Ovary (tissue), 3 donors: ENCODE measurements at regions not wholly inside any gene's neighbourhood (a gene's known extent, or its start where the extent isn't known, plus 50 kb on each side); places are given as distances from the start of the nearest gene placed in this dataset.

ENCODE experiments used
- CTCF ChIP-seq, 3 donors: fragments of 450-650 bp in 2 of 3; fragments of 200-600 bp in 1 of 3; IDR thresholded peaks; one replicate each; pipeline versions ENCODE4 v1.5.1 to v1.8.0; 2016 to 2022; ENCODE audit warnings: antibody characterized with exemption in 3 of 3, mild to moderate bottlenecking in 1 of 3
- POLR2A ChIP-seq: fragments of 450-650 bp; IDR thresholded peaks from one replicate; pipeline ENCODE4 v1.6.1; 2017; ENCODE audit warnings: antibody characterized with exemption, mild to moderate bottlenecking, moderate library complexity
- donor health status: DM: no; HTN: no; CAD: no.

- TF ChIP-seq CTCF (IDR thresholded peaks at IDR 0.05) (no peak), POLR2A (no peak)
Measured at GRCh38 chr5:163759000-163759704, 253.7 kb downstream of the MAT2B start.
